ENCODE measurements at regions not wholly inside any gene's neighbourhood (a gene's known extent, or its start where the extent isn't known, plus 50 kb on each side); places are given as distances from the start of the nearest gene placed in this dataset.

- DNase-seq: no peak
Measured at GRCh38 chr15:94002041-94002440, 229.3 kb upstream of the MCTP2 start.

GRCh38 chr15:94001255-94001801 is 230.0 kb upstream of the MCTP2 start:
- DNase-seq: no peak

- no peak for DNase-seq
Measured at GRCh38 chr15:94000606-94001005, 230.8 kb upstream of the MCTP2 start.

GRCh38 chr15:93997071-93997658 is 234.2 kb upstream of the MCTP2 start:
- no peak for DNase-seq

- no peak for DNase-seq
Measured at GRCh38 chr15:93989440-93989998, 241.8 kb upstream of the MCTP2 start.

GRCh38 chr15:93987068-93987467 is 244.3 kb upstream of the MCTP2 start:
- DNase-seq: peak; percentile 15

GRCh38 chr15:93986400-93986984 is 244.9 kb upstream of the MCTP2 start:
- DNase-seq: no peak

- no peak for DNase-seq
Measured at GRCh38 chr15:93985925-93986324, 245.4 kb upstream of the MCTP2 start.

- DNase-seq: no peak
Measured at GRCh38 chr15:93985176-93985575, 246.2 kb upstream of the MCTP2 start.

- DNase-seq: no peak
Measured at GRCh38 chr15:93983526-93983925, 247.8 kb upstream of the MCTP2 start.

GRCh38 chr15:93982226-93982727 is 249.1 kb upstream of the MCTP2 start:
- DNase-seq: no peak

- no peak for DNase-seq
Measured at GRCh38 chr15:93981706-93982105, 249.7 kb upstream of the MCTP2 start.

- no peak for DNase-seq
Measured at GRCh38 chr15:93980261-93980911, 251.0 kb upstream of the MCTP2 start.

- no peak for DNase-seq
Measured at GRCh38 chr15:93974804-93975481, 256.4 kb upstream of the MCTP2 start.

- DNase-seq: no peak
Measured at GRCh38 chr15:93973287-93973686, 258.1 kb upstream of the MCTP2 start.

GRCh38 chr15:93968773-93969172 is 262.6 kb upstream of the MCTP2 start:
- no peak for DNase-seq

GRCh38 chr15:93965304-93965908 is 266.0 kb upstream of the MCTP2 start:
- DNase-seq: no peak

GRCh38 chr15:93954985-93955571 is 276.3 kb upstream of the MCTP2 start:
- DNase-seq: no peak

GRCh38 chr15:93948726-93949125 is 282.6 kb upstream of the MCTP2 start:
- DNase-seq: no peak

GRCh38 chr15:93943586-93943985 is 287.8 kb upstream of the MCTP2 start:
- no peak for DNase-seq

- no peak for DNase-seq
Measured at GRCh38 chr15:93942269-93942694, 289.1 kb upstream of the MCTP2 start.

GRCh38 chr15:93941697-93942096 is 289.7 kb upstream of the MCTP2 start:
- DNase-seq: no peak

All from activated CD8-positive, alpha-beta memory T cell treated with anti-CD3 and anti-CD28 coated beads, Interleukin-2, amount 50 U/mL, for 4 hours (primary cell).